ENCODE measurements at regions not wholly inside any gene's neighbourhood (a gene's known extent, or its start where the extent isn't known, plus 50 kb on each side); places are given as distances from the start of the nearest gene placed in this dataset.
A peak's percentile ranks its signal among the peaks of the same experiment; 100 is the strongest.

DNA sequence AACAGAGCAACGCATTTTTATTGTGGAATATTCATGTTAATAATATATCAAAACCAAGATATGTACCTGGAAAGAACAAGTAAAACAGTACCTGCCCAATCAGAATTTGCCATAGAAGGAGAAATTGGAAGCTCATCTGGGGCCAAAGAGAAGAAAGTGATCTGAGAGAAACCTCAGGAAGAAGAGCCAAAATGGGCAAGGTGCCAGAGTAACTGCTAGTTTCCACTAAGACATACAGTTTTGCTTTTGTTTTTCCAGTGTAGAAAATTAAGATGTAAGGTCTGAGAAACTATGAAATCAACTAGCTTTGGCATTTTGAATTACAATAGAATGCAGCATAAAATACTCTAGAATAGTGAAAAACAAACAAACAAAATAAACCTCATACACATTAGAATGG lies 2201.2 kb downstream of the ARAP2 start:
- no peak for DNase-seq

DNA sequence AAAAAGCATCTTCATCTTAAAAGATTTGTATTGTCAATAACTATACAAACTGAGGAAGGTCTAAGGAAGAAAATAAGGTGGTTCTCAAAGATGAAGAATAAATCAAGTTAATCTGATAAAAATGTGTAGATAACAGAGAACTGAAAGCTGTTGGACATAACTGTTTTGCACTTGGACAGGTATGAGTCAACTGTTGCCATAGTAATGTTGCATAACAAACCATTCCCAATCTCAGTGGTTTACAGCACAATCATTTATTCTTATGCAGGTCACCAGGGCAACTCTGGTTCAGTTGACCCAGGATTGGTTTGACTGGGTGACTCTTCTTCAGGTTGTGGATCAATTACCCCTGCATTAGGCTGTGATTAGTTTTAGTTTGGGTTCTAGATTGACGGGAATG lies 2197.7 kb downstream of the ARAP2 start:
- DNase-seq: peak; percentile 1

DNA sequence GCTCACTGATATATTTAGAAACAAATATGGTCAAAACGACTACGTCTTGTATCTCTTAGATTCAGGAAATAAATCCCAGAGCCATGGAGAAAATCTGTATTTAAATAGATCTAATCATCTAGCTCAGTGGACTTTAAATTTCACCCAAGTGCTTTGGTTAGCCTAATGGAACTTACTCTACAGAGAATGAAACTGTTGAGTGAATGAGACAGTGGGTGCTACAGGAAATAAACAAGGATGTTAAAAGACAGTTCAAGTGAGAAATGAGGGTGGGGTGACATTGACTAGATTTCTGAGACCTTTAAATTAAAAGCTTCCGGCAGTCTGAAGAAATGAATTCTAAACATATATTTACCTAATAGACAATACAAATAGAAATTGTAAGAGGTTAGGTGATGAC lies 2197.0 kb downstream of the ARAP2 start:
- DNase-seq: no peak

DNA sequence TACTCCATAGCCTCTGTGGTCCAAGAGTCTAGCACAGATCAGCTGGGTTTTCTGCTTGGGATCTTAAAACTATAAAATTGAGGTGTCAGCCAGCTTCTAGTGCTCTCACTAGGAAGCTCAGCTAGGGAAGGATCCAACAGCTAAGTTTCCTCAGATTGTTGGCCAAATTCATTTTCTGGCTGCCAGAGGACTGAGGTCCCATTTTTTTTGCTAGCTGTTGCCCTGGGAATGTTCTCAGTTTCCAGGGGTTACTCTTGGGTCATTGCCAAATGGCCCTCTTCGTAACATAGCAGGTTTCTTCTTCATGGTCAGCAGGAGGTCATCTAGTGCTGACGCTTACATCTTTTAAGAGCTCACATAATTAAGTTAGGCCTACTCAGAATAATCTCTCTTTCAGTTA lies 2178.2 kb downstream of the ARAP2 start:
- DNase-seq: no peak

DNA sequence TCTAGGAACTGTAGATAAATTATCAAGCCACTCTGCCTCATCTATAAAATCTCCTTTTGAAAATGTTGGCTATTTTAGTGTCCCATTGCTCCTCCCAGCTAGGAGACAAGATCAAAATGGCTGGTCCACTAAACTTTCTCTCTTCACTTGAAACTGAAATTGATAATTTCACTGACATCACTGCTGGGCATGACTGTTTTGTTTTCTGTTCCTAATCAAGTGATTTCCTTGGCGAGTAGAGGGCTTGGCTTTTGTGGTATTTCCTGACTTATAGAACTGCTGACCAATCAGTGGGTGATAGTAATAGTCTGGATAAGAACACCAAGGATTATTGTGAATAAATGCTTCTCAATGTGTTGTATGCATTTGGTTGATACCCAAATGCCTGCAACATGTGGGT lies 2152.9 kb downstream of the ARAP2 start:
- no peak for DNase-seq

DNA sequence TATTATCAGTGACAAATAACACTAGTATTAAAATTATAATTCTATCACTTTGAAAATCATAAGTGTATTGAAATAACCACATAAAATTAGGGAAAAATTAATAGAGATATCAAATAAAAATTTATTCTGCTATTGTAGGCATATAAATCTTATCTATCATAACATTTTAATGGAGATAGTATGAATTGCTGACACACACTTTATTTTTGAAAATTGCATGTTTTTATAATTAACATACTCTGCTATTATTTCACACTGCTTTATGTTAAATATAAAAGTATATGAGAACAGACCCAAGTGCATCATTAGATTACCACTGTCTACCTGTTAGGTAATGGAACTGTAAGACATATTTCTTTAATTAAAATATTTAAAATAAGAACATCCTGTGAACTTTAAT lies 2150.2 kb downstream of the ARAP2 start:
- no peak for DNase-seq

DNA sequence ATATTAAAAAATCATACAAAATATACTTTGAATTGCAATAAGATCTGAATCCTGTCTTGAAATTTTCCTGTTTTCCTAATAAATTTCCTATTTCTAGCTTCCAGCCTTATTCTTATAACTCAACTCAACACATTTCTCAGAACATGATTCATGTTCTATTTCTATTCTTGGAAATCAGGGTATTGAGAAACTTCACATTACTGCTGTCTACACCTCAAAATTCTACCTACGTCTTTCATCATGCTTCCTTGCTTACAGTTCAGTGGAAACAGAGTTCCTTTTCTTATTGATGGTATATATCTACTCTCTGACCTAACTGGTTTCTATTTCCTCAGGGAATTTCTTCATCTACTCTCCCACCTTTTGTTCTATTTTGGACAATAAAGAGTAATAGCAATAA lies 2139.0 kb downstream of the ARAP2 start:
- DNase-seq: no peak

DNA sequence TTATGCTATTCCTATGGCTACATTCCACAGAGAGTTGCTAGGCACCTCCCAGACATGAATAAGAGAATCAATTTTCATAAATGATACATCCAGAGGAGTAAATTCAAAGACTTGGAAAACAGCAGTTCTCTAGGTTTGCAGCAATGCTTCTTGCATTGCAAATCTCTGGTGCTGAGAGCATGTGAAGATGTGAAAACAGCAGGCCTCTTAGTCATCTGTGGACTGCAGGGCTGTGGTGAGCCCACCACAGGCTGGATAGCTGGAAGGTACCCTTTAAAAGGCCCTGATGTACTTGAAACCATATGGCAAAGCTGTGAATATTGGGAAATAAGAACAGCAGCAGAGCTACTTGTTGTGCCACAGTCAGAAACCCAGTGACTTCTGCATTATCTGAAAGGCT lies 2135.9 kb downstream of the ARAP2 start:
- DNase-seq: no peak

DNA sequence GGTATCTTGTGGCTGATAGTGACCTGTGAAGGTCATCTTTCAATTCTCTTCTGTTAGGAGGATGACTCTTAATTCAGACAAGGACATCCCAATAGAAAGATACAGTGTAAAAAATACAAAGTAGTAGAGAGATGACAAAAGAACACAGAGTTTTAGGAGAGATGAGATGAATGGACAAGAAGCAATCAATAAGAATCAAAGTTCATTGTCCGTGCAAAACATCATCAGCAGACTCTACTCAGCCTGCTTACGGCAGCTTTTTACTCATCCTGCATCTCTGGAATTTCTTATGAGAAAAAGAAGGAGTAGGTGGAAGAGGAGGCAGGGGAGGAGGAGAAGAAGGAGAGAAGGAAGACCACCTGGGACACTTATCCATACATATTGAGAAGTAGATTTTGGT lies 2131.7 kb downstream of the ARAP2 start:
- no peak for DNase-seq

DNA sequence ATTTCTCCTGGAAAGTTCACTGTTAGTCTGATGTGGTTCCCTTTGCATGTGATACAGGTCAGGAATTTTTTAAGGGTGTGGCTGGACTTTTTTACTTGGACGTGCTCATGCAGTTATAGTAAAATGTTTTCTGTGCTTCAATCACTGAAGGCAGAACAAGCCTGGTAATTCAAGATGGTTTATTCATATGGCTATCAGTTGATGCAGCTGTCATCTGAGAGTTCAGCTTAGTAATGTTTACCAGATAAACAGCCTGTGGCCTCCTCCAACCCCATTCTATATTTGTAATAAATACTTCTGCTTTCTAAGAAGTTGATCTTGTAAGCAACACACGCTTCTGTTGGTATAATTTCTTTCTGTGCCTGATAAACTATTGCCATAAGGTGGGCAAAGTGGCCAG lies 2105.9 kb downstream of the ARAP2 start:
- DNase-seq: no peak

DNA sequence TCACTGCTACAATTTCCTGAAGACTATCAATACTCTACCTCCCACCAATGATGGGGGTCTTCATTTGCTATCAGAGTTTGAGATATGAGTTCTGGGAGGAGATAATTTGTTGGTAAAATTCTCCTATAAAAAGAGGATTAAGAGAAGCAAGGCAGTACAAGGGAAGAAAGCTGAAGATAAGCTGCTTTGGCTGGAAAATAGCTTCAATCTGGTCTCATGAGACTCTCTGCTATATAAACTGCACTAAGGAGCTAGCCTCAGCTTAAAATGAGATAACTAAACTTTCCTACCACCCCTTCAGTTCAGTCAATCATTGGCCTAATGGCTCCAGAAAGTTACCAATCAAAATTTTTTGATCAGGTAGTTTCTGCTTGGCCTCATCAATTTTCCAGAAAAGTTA lies 2105.0 kb downstream of the ARAP2 start:
- no peak for DNase-seq

DNA sequence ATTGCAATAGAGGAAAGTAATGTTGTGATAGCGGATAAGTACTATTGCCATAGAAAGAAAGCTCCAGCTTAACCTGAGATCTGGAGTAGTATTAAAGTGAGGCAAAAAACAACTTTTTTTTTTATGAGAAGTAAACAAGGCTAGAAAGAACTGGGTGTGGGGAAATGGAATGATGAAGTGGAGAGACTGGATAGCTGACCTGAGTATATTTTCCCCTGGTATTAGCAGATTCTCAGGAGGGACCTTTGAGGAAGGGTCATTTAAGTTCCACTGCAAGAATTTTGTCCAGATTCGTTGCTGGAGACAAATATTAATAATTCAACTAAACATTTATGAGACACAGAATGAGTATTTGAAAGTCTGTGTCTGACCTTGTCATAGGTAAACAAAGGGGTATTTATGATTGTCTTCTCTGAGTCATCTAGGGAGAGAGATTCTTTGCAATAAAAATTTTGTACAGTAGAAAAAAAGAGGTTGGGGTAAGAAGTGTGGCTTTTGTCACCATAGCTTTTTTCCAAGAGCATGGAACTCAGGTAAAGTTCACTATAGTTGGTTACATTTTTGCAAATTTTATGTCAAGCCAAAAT lies 2095.9 kb downstream of the ARAP2 start:
- DNase-seq: no peak

DNA sequence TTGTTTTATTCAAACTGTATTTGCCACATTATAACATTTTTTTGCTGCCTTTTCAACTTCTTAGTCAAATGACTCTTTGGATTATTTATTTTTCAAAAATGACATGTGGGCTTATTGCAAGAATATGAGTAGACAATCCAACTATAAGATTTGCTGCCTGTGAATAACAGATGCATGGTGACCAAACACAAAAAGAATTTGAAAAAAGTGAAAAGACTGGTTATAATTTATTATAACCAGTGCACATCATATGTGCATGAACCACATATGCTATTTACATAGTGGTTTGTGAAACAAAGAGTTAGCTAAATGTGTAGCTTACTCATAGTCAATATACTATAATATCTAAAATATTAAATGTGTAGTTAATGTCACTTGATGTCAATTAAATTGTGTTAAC lies 2086.8 kb downstream of the ARAP2 start:
- DNase-seq: no peak

DNA sequence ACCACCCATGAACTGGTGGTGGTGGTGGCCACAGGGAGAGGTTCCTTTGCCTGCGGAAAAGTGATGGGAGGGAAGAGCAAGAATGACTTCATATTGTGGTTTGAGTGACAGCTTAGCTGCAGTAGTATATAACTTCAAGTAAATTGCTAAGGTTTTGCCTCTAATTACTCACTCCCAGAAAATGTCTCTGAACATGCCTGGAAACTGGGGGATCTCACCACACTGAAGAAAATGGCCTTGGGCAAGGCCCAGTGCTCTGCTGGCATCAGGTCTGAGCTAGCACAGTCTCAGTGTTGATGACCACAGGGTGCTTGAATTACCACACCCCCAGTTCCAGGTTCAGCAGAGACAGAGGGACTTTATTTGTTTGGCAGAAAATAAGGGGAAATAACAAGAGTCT lies 2085.4 kb downstream of the ARAP2 start:
- DNase-seq: no peak

DNA sequence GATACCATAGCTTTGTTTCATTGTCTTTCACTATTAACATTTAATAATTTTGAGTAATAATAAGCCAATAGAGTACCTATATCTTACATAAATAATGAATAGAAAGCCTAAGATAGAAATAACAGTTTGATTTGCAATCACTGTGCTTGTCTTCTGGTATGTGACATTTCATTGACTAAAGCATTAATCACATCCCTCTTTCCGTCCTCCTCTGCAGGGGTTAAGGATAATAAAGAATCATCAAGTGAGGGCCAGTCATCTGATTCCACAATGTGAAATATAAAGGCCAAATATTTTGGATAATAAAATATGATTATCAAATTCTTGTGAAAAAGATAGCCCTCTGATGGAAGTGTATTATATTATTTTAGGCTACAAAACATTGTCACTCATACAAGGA lies 2073.4 kb downstream of the ARAP2 start:
- no peak for DNase-seq

DNA sequence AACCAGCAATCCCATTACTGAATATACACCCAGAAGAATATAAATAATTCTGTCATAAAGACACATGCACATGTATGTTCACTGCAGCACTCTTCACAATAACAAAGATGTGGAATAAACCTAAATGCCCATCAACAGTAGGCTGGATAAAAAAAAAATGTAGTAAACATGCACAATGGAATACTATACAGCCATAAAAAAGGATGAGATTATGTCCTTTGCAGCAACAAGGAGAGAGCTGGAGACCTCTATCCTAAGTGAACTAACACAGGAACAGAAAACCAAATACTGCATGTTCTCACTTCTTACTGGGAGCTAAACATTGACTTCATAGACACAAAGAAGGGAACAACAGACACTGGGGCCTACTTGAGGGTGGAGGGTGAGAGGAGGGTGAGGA lies 2067.7 kb downstream of the ARAP2 start:
- DNase-seq: no peak

DNA sequence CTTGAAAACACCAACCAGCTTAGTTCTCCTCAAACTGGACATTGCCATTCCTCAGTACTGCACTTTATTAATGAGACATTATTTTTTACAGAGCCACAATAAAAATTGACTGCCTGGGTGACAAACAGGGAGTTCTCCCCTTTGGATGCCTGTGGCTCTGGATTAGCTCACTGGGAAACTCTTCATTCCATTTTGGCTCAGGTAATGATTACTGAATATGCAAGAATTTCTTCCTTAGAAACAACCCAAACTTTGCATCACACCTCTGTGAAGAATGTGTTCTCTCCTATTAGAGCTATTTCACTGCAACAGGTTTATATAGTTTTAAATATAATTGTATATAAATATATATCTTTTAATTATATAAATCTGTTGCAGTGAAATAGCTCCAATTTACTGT lies 2065.8 kb downstream of the ARAP2 start:
- no peak for DNase-seq

DNA sequence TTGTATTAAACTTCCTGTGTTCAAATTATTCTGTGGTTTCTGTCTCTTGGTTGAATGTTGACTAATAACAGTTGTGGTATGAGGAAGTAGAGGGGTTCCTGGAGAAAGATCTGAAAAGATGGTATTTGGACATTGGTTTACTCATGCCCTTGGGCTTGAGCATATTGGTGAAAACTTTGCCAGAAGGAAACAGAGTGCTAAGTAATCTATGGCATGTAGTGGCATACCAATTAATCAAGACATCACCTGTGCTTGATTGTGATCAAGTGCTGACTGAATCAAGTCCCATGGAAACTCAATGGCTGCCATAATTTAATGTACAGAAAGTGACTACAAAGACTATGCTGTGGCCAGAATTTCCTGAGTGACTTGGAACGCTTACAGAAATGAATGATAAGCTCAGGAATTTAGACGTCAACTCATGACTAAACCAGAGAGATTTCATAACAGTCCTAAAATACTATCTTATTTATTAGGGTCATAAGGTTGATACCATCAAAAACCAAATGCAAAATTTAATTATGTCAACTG lies 2062.9 kb downstream of the ARAP2 start:
- DNase-seq: no peak

DNA sequence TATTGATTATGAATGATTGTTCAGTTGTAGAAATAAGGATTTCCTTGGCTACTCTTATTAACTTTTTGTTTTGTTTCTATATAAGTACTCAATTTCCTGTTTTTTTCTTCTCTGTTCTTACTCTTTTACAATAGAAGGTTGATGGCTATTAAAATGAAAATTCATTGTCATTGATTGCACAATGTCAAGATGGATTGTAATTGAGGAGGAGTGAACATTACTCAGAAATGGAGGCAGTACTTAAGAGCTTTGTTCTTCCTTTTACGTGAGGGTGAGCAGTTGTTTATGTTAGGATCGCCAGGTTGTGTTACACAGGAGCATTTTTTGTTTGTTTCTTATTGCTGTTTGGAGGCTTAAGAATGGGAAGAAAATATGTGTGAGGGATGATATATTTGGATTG lies 2062.4 kb downstream of the ARAP2 start:
- no peak for DNase-seq

DNA sequence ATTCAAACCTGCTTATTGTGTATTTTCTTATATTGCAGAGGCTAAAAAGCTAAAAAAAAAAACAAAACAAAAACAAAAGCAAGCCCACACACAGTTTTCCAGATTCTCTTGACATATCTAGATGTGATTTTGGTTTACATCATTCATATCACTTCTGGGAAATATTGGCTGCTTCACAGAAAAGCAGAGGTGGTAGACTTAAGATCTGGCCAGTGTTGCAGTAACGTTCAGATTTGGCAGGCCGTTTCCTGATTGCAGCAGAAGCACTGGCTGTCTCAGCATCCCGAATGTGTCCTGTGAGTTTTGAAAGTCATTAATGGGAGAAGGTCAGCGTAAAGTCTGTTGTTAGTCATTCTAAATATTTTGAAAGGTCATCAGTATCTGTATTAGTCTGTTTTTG lies 2062.0 kb downstream of the ARAP2 start:
- DNase-seq: no peak

DNA sequence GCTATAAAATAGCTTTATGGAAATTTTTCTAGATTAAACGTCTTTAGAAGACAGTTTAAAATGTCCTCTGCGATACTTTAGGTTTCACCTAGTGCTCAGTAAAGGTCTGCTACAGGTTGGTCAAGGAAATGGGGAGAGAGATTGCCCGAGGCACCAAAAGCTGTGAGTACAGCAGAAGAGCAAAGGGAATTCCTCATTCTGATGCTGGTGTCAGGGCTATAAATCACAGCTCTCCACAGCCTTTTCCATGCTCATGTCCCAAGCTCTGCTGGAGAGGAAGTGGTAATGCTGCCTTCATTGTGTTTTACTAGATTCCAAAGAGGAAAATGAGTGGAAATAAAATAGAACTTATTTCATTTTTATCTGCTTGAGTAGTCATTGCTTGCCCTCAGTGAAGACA lies 2060.4 kb downstream of the ARAP2 start:
- no peak for DNase-seq

DNA sequence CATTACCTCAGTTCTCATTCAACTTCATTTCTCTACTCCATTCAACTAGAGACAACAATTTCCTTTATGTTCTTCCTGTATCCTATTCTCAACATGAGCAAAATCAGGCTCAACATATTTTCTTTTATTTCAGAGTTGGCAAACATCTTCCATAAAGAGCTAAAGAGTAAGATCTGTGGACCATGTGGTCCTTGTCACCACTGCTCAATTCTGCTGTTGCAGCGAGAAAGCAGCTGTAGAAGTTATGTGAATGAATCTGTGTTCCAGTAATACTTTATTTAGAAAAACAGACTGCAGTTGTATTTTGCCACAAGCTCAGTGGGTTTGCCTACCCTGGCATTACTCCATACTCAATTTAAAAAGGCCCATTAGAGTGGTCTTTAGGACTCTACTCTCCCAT lies 2057.3 kb downstream of the ARAP2 start:
- no peak for DNase-seq

DNA sequence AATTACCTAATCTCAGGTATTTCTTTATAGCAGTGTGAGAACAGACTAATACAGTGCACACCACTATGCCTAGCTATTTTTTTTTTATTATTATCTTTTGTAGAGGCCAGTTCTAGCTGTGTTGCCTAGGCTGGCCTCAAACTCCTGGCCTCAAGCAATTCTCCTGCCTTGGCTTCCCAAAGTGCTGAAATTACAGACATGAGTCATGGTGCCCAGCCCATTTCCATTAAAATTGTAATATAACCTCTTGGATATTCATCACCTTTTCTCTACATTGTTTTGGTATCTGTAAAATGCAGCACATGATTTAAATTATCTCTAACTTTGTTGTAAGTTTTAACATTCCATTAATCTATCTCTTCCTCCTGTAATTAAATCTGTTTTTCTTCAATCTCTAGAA lies 2052.9 kb downstream of the ARAP2 start:
- no peak for DNase-seq

DNA sequence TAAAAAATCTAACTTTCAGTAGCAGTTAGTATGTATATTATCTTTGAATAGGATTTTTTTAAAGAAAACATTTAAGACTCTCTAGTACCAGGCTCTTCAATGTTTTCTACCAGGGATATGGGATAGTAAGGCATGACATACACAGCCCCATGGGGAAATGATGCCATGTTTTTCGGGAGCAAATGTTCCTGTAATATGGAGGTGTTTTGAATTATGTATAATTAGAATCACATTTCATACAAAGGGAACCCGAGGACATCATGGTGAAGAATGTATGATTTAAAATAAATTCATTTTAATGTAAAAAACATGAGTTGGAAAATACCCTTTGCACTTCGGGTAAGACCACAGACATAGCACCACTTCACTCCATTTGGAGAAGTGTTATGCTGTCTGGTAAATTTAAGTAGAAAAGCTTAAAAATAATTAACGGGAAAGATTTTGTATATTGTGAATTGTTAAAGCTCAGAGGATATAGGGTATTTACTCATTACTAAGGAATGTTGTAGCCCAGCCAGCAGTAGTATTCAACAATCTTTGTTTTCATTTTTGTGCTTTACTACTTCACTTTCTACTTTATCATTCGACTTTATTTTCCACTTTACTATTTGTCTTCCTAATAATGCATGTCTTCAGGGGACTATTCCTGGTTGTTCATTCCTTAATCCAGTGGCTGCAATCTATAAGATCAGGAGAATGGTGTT lies 2050.7 kb downstream of the ARAP2 start:
- DNase-seq: no peak

DNA sequence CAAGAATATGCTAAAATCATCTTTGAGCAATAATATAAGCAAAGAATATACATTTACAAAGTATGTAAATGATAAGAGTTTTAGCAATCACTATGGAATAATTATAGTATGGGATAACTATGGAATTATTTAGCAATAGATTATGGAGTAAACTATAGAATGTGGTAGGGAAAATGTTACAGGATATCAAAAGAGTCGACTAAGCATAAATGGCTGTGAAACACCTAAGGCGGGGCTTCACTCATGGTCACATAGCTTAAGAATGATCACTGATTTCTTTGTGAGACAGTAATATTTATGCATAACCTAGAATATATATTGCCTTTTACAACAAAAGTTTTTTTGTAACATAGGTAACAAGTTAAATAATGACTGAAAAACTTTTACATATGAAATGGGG lies 2049.7 kb downstream of the ARAP2 start:
- no peak for DNase-seq

Data from activated CD4-positive, alpha-beta T cell treated with anti-CD3 and anti-CD28 coated beads, Interleukin-2, Interleukin-6, amounts not matched to agents 100 ng/mL and 50 ng/mL, durations not matched to agents 16 hours and 8 hours (primary cell).